Cerebellar cortex (tissue), 1 donor: ENCODE measurements at regions not wholly inside any gene's neighbourhood (a gene's known extent, or its start where the extent isn't known, plus 50 kb on each side); places are given as distances from the start of the nearest gene placed in this dataset.
A peak's percentile ranks its signal among the peaks of the same experiment; 100 is the strongest.
"Not testable (repeated sequence)": the region's sequence is repeated elsewhere in the genome, so short reads cannot be mapped to it uniquely, and the experiment has no call there.

ENCODE experiments used
- DNase-seq: peaks from one replicate; pipeline ENCODE4 v3.0.0-alpha.2; 2015; ENCODE audit warnings: low spot score

DNA sequence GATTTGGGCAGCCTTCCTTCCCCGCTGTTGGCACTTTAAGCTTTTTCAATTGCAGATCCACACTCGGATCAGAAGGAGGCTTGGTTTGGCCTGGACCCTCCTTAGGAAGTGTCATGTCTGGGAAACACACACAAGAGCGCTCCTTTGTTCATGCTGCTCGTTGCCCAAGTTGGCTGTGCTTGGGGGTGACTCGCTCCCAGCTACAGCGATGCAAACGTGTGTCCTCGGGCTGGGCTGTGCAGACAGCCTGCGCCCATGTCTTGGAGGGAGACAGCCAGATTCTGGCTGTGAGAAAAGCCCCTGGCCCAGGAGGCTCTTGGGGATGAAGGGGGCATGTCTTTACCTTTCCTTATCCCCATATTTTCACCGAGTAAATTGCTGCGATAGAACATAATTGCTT lies 665.6 kb upstream of the EEF2KMT start:
- DNase-seq, result no peak

DNA sequence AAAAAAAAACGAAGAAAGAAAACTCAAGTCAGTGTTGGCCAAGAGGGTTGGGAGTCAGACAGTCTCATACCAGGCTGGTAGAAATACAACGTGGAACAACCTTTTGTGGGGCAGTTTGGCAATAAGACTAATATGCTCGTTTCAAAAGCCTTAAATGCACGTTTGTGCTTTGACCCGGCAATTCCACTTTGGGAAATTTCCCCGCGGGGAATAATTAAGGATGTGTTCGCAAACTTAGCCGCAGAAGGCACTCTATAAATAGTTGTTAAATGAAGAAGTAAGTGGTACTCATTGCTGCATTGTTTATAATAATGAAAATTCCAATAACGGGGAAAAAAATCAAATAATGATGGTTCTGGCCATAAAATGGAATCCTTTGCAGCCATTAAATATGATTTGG lies 664.8 kb upstream of the EEF2KMT start:
- no peak for DNase-seq

DNA sequence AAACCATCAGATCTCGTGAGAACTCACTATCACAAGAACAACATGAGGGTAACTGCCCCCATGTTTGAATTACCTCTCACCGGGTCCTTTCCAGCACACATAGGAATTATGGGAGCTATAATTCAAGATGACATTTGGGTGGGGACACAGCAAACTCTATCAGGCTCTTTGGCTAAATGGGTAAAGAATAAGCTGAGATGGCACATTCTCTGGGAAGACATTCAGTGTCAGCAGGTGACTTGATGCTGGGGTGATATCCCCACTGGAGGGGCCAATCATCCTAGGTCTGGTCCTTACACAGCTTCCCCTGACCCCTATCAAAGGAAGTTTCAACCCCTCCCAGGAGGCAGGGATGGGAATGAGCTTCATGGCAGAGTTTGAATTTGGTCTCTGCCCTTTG lies 664.0 kb upstream of the EEF2KMT start:
- no peak for DNase-seq

DNA sequence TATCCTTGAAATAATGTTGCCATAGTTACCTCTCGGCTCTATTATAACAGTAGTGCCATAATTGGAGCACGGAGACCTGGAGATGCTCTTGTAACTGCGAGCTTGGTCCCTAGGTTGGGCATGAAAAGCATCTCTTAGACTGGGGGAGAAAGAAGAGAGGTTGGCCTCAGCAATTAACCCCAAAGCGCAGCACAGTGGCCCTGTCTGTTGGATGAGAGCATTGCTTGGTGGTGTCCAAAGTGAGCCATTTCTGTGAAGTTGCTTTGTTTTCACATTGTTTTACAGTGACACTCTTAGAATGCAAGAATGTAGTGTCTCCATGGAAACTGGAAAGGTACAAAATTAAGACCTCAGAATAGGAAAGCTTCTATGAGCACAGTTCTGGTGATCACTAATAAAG lies 660.7 kb upstream of the EEF2KMT start:
- no peak for DNase-seq

DNA sequence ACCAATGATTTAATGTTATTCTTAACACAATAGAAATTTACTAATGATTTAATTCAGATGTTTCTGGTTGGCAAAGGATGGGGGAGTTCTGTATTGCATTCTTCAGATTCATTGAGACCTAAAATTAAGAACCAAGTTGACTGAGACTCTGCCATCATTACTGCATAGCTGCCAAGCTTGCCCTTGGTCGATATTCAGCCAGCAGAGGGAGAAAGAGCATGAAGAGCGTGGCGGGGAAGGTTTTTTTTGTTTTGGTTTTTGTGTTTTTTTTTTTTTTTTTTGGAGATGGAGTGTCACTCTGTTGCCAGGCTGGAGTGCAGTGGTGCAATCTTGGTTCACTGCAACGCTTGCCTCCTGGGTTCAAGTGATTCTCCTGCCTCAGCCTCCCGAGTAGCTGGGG lies 659.4 kb upstream of the EEF2KMT start:
- peak; percentile 9 for DNase-seq

DNA sequence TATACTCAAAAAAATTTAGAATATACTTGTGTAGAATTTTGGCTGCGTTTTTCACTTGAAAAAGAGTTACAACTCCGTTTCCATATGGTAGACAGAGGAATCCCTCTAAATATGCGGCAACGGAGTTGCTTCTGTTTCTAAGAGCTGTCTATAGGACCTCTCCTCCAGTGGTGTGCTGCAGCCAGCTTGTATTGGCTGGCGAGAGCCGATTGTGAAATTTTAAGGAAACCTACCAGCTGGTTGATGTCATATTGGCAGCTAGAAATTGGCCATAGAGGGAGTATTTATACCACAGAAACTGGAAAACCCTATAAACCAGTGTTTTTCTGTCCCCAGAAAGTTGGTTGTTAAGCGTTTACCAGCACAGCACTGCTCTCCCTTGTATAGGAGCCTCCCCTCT lies 655.8 kb upstream of the EEF2KMT start:
- DNase-seq, result no peak

DNA sequence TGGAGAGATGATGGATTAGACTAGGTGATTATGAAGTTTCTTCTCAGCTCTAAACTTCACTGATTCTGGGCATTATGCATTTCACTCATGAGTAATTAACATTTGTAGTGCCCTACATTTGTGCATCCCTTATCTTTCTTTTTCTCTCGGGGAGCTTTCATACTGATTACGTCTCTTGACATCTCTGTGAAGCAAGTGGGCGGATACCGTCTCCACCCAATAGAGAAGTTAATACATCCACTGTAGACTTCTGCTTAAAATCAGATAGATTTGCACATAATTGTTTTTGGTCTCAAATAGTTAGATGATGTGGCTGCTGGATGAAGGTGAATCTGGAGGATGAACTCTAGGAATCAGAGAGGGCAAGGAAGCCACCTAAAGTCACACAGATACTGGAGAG lies 653.6 kb upstream of the EEF2KMT start:
- DNase-seq, result no peak

DNA sequence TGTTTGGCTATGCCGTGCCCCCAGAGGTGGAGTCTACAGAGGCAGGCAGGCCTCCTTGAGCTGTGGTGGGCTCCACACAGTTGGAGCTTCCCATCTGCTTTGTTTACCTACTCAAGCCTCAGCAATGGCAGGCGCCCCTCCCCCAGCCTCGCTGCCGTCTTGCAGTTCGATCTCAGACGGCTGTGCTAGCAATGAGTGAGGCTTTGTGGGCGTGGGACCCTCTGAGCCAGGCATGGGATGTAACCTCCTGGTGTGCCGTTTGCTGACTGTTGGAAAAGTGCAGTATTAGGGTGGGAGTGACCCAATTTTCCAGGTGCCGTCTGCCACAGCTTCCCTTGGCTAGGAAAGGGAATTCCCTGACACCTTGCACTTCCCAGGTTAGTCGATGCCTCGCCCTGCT lies 652.8 kb upstream of the EEF2KMT start:
- DNase-seq, result not testable (repeated sequence)

DNA sequence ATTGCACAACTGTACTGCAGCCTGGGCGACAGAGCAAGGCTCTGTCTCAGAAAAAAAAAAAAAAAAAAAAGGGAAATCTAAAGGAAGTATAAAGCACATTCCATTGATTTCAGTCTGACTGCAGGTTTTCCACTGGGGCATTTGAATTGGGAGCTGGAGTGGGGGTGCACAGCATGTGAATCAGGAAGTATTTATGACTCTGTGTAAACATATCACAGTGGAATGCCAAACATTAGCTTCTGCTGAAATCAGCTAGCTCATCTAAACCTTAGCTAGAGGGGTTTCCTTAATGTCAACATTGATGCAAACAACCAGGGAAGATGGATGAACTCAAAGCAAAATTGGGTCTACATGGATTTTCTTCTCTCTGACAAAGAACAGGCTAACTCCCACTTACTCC lies 641.0 kb upstream of the EEF2KMT start:
- DNase-seq, result no peak

DNA sequence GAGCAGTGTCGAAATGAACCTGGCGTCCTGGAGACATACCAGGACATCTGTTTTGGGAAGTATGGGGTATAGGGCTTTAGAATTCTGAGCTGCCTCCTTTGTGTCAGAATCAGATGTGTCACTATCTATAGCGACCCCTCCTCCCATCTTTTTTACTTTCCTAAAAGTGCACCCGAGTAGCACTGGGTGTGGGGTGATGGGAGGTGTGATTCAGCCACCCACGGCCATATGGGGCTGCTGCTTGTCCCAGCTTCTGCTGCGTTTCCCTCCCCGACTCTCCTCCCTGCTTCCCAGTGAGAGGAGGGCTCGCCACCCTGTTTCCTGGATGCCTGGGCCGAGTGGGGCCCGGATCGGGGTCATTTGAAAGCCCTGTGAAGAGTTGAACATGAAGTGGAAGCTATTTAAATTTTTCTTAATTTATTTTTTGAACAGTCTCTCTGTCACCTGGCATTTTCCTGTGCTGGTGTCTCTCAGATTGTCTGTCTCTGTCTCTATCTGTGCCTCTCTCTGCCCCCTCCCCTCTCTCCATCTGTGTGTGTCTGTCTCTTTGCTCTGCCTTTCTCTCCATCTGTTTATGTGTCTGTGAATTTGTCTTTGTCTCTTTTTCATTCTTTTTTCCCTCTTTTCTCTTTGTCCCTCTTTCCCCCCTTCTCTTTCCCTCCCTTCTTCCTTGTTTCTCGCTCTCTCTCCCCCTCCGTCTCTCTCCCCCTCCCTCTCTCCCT lies 638.8 kb upstream of the EEF2KMT start:
- no peak for DNase-seq

DNA sequence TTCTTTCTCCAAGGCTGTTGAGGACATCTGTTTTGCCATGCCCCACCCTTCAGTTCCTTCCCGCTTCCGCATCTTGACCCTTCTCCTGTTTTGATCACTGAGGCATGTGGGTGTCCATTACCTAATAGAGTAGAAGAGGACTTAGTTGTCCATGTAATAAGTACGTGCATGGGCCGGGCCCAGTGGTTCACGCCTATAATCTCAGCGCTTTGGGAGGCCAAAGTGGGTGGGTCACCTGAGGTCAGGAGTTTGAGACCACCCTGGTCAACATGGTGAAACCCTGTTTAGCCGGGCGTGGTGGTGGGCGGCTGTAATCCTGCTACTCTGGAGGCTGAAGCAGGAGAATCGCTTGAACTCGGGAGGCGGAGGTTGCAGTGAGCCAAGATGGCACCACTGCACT lies 637.8 kb upstream of the EEF2KMT start:
- no peak for DNase-seq

DNA sequence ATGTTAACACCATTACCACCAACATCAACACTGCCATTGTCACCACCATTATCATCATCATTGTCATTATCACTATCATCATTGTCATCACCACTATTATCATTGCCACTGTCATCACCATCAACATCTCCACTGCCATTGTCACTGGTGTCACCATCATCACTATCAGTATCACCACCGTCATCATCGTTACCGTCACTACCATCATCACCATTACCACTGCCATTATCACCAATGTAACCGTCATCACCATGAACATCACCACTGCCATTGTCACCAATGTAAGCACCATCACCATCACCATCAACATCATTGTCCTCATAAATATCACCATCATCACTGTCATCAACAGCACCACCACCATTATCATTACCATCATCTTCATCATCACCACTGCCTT lies 633.2 kb upstream of the EEF2KMT start:
- DNase-seq, result no peak

DNA sequence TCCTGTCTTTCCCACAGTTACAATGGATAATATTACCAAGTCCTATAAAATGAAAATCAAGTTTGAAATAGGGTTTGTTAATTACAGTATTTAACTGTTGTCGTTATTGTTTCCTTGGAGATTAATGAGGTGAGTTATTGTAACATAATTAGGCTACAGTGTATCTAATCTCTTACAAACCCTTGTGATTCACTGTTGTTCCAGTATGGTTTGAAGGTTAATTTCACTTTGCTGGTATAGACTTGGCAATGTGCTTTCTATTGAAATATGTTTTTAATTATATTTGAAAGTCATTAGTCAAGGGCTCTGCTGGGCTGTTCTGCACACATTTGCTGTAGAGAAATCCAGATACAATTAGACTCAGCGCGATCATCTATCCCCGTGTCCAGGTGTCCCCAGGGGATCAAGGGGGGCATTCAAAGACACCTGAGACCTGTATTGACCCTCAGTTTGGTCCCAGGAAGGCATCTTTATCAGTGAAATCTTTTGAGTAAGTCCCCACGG lies 624.6 kb upstream of the EEF2KMT start:
- DNase-seq, result no peak

DNA sequence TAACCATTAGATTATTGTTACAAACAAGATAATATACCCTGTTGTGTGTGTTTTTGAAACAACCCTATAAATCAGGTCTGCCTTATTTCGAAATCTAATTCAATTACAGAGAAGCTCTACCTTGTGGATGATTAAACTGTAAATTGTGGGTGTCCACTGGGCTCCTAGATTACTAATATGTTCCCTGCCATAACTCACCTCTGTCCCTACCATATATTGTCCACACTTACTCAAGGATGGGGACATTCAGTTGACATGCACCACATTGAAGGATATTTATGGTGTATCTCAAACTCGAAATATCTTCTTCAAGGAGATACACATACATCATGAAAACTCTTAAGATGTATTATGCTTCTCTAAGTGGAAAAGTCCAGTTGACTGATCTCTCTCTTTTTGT lies 617.6 kb upstream of the EEF2KMT start:
- DNase-seq, result no peak

DNA sequence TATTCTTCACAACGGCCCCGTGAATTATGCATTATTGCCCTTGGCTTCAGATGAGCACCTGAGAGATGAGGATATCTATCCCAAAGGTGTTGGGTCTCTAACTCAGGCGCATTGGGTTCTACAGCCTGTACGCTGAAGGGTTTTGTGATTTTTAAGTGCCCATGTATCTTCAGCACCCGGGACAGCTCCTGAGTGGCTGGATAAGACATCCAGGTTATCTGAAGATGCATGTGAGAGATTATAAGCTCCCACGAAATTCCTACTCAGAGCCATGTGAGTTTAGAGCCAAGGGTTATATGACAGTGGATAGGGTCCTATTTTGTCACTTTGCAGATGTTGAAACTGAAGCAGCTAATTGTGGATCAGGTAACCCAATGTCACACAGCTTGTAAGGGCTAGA lies 612.3 kb upstream of the EEF2KMT start:
- no peak for DNase-seq

DNA sequence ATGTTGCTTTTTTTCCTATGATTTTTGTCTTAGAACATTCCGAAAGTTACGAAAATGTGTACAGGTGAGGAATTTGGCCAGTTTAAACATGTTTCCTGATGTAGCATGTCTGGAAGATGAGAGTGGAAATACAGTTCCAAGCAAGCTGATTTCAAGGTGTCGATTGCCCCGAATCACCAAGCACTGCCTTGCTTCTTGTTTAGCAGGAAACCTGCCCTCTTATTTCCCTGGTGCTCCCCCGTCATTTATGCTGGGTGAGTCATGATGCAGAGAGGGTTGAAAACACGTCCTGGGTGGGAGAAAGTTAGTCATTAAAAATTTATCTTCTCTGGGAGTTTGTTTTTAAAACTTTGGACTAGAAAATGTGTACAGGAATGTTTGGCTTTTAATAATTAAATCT lies 608.6 kb upstream of the EEF2KMT start:
- no peak for DNase-seq

DNA sequence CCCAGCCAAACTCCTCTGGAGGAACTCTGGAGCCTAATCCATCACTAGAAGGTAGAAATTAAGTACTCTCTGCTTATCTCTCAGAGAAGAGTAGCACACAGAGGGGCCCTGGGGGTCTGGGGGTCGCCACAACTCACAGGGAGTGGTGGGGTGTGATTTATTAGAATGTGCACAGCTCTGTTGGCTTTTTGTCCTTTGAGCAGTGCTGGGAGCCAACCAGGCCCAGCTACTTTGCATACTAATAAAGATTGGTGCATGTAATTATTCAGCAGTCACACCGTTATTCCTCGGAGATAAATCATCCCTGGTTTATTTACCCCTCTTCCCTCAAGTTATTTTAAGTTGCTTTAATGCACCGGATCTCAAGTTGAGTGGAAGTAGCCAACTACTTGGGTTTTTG lies 606.7 kb upstream of the EEF2KMT start:
- no peak for DNase-seq

DNA sequence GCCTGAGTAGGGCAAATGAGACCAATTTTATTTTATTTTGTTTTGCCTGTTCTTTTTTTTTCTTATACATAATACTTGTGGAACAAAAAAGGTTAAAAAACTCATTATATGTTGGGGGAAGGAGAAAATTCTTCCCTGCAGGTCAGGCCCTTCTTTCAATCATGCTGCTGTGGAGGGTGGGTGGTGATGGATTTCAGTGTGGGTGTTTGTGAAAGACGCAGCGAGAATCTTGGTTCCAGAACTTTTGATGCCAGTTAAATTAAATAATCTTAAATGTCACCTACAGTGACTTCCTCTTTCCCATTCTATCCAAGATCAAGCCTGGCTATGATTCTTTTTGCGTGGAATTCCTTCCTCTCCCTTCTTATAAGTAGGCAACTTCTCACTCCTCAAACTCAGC lies 595.8 kb upstream of the EEF2KMT start:
- DNase-seq, result no peak

DNA sequence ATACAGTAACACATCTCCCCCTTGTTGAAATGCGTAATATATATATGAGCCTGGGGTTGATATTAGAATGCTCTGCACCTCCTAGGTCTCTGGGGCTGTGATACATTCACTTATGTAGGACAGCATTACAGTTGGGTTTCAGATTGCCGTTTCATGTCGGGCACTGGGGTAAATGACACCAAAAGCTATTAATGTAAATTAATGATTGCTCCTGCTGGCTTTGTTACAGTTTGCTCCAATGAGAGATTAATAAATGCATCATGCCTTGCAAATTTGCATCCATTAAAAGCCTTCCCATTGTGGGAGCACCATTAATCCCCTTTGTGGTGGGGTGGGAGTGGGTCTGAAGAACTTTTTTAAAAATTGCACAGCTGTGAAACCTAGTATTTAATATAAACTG lies 584.4 kb upstream of the EEF2KMT start:
- no peak for DNase-seq

DNA sequence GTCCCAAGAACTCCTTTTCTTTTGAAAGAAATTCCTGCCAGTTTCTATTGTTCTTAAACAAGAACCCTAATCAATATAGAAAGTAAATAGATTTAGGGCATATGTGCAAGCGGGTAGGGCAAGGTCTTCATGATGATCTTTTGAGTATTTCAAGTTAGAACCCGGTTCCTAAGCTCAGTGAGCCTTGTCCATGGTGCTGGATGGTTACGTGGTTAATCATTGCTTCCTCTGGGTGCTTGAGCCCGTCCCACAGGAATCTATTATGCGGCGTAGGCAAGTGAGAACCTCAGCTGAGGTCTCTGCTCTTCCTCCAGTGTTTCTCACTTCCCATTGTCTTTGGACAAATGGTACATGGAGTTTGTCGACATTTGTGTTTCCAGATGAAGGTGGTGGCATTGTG lies 580.8 kb upstream of the EEF2KMT start:
- DNase-seq, result no peak

DNA sequence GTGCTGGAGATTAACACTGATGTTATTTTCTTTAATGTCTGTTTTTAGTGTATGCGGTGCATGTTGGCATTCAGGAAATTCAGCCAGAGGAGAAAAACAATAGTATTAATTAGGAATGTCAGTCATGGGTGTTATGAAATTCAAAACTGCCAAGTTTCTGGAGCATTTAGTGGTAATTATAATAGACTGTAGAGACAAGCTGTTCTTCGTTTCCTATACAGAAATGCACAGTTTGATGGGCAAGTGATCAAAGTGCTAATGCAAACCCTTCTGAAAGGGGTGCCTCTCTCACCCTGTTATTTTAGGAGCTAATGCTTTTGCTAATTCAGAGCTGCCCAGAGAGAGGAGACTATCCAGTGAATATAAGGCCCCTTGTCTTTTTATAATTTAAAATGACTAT lies 573.8 kb upstream of the EEF2KMT start:
- no peak for DNase-seq

DNA sequence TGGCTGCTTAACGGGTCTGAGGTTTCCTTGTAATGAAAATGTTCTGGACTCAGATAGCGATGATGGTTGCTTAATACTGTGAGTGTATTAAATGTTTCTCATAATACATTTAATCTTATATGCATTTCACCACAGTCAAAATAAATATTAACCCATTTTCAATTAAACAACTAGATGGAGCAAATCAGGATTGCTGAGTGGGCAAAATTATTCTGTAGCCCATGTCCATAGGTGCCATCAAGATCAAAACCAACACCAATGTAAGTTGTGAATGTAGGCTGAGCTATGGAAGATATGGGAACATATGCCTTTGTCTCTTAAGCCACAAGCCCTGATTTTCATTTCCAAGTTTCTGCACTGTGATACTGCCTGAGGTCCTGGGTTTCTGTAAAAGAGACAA lies 572.6 kb upstream of the EEF2KMT start:
- no peak for DNase-seq

DNA sequence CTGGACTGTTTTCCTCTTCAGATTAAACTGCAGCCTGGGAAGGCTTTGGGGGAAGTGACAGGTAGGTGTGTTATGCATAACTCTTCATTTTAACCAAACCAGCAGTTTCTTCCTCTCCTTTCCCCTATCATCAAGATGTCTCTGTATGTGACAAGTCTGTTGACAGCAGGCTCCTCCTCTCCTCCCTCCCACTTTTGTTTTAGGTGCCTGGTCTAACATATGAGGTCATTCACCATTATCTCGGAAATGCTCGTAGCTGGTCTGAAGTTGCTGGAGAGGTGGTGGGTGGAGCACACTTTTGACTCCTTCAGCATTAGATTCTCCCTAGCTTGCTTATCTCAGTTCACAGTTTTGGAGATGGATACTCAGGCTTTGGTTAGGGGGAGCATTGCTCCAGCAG lies 571.0 kb upstream of the EEF2KMT start:
- DNase-seq, result no peak

DNA sequence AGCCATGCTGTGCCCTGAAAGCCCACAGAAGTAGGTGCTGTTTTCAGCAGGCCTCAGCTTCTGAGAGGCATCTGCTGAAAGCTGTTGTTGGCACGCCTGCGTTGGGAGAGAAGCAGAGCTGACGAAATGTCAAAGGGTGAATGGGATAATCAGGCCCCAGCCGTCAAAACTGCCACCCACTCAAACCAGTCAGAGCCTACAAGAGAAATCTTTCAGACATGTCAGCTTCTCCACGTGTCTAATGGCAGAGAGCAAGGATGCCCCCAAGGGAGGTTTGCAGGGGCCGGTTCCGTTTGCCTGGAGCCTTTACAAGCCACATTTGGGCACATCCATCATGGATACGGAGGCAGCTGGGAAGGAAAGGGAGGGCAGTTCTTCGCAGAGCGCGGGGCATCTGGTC lies 568.2 kb upstream of the EEF2KMT start:
- no peak for DNase-seq

DNA sequence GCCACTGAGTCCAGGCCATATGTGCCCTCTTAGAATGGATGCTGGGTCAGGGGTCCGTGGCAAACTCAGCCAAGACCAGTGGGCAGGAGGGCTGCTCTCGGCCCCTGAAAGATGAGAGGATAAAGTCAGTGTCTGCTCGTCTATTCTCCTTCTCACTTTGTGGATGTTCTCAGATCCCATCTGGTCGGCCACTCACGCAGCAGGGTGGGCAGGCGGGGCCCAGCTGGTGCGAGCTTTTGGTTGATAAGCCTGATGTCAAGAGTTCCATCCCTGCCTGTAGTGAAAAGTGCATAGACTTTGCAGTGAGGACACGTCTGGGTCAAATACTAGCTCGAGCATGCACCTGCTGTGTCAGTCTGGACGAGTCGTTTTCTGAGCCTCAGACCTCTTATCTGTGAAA lies 556.2 kb upstream of the EEF2KMT start:
- DNase-seq, result no peak
